ENCODE measurements at regions not wholly inside any gene's neighbourhood (a gene's known extent, or its start where the extent isn't known, plus 50 kb on each side); places are given as distances from the start of the nearest gene placed in this dataset.

- H3K36me3 ChIP-seq (ENCODE audit: insufficient read depth, low read length), result no peaks in the 10 kb centered on the region
- H3K79me2 ChIP-seq (ENCODE audit: insufficient read depth, low read depth, low read length), result no peaks in the 10 kb centered on the region
- no peak overlapping the region for H3K4me2 ChIP-seq (ENCODE audit: low read length)
- no peak for DNase-seq (ENCODE audit: low spot score)
- CTCF ChIA-PET (ENCODE audit: unreplicated experiment), result no interaction called here
- no peaks in the 10 kb centered on the region for H3K9me2 ChIP-seq (ENCODE audit: insufficient read depth, low read length)
- no peak overlapping the region for H3K4me3 ChIP-seq (ENCODE audit: low read depth, low read length, poor library complexity, severe bottlenecking)
- H3K27ac ChIP-seq (ENCODE audit: low read depth, low read length, poor library complexity, severe bottlenecking), result no peak overlapping the region
- H3K4me1 ChIP-seq (ENCODE audit: insufficient read depth, low read length, poor library complexity, severe bottlenecking), result no peaks in the 10 kb centered on the region
- no peaks in the 10 kb centered on the region for H4K20me1 ChIP-seq (ENCODE audit: insufficient read depth, low read length)
- no peak for TF ChIP-seq EZH2phosphoT487 (IDR thresholded peaks at IDR 0.05; ENCODE audit: borderline replicate concordance, low read depth, low read length)
- TF ChIP-seq CTCF (conservative IDR thresholded peaks at IDR 0.05; ENCODE audit: low read length), result no peak
- no peak overlapping the region for H2AFZ ChIP-seq (ENCODE audit: low read length)
- intact Hi-C loops (cut with micrococcal nuclease; ENCODE audit: unreplicated experiment), result no loop called here
- BruUV-seq (replicated peaks), result no TSS peak
- no peaks in the 10 kb centered on the region for H3K9me3 ChIP-seq (ENCODE audit: low read length)
- POLR2A ChIA-PET, result no interaction called here
These were observed 162.7 kb upstream of the S1PR3 start for GRCh38 chr9:88828492-88828974.

DNA sequence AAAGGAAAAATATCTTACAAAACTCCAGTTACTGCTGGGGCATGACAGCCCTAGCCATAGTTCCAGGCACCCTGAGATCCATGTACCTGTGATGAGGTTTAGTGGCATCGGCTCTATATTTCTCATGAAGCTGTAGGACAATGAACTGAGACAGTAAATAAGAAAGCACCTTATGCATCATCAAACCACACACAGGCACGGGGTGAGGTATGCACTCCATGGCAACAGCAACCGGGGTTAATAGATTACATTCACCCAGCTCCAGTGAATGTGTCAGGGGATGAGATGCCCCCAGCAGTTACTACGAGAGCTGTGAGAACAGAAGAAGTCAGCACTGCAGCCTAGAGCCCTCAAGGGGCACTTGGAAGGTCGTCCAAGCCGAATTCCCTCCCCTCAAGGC lies 162.0 kb upstream of the S1PR3 start:
- Histone ChIP-seq H3K4me1 (ENCODE audit: insufficient read depth, low read length, poor library complexity, severe bottlenecking) (no peaks in the 10 kb centered on the region), H3K4me3 (ENCODE audit: low read depth, low read length, poor library complexity, severe bottlenecking) (no peak overlapping the region), H3K36me3 (ENCODE audit: insufficient read depth, low read length) (no peaks in the 10 kb centered on the region), H3K79me2 (ENCODE audit: insufficient read depth, low read depth, low read length) (no peaks in the 10 kb centered on the region), H3K4me2 (ENCODE audit: low read length) (no peak overlapping the region), H4K20me1 (ENCODE audit: insufficient read depth, low read length) (no peaks in the 10 kb centered on the region), H2AFZ (ENCODE audit: low read length) (no peak overlapping the region), H3K9me2 (ENCODE audit: insufficient read depth, low read length) (no peaks in the 10 kb centered on the region), H3K27ac (ENCODE audit: low read depth, low read length, poor library complexity, severe bottlenecking) (no peak overlapping the region), H3K9me3 (ENCODE audit: low read length) (no peaks in the 10 kb centered on the region)
- intact Hi-C loops (cut with micrococcal nuclease; ENCODE audit: unreplicated experiment), result no loop called here
- DNase-seq (ENCODE audit: low spot score), result no peak
- TF ChIP-seq CTCF (conservative IDR thresholded peaks at IDR 0.05; ENCODE audit: low read length) (no peak), EZH2phosphoT487 (IDR thresholded peaks at IDR 0.05; ENCODE audit: borderline replicate concordance, low read depth, low read length) (no peak)
- no TSS peak for BruUV-seq (replicated peaks)
- ChIA-PET POLR2A (no interaction called here), CTCF (ENCODE audit: unreplicated experiment) (no interaction called here)

GRCh38 chr9:88831713-88832407 lies 159.4 kb upstream of the S1PR3 start:
- Histone ChIP-seq H3K9me3 (ENCODE audit: low read length) (no peaks in the 10 kb centered on the region), H3K79me2 (ENCODE audit: insufficient read depth, low read depth, low read length) (no peaks in the 10 kb centered on the region), H3K4me1 (ENCODE audit: insufficient read depth, low read length, poor library complexity, severe bottlenecking) (peaks cover 6% of the 10 kb centered on the region), H3K4me2 (ENCODE audit: low read length) (no peak overlapping the region), H3K9me2 (ENCODE audit: insufficient read depth, low read length) (no peaks in the 10 kb centered on the region), H3K36me3 (ENCODE audit: insufficient read depth, low read length) (no peaks in the 10 kb centered on the region), H3K27ac (ENCODE audit: low read depth, low read length, poor library complexity, severe bottlenecking) (no peak overlapping the region), H4K20me1 (ENCODE audit: insufficient read depth, low read length) (no peaks in the 10 kb centered on the region), H3K4me3 (ENCODE audit: low read depth, low read length, poor library complexity, severe bottlenecking) (no peak overlapping the region), H2AFZ (ENCODE audit: low read length) (no peak overlapping the region)
- TF ChIP-seq EZH2phosphoT487 (IDR thresholded peaks at IDR 0.05; ENCODE audit: borderline replicate concordance, low read depth, low read length), result no peak
- TF ChIP-seq CTCF (conservative IDR thresholded peaks at IDR 0.05; ENCODE audit: low read length), result no peak
- no peak for DNase-seq (ENCODE audit: low spot score)
- ChIA-PET CTCF (ENCODE audit: unreplicated experiment) (no interaction called here), POLR2A (no interaction called here)
- no TSS peak for BruUV-seq (replicated peaks)
- intact Hi-C loops (cut with micrococcal nuclease; ENCODE audit: unreplicated experiment), result no loop called here

Measured in OCI-LY7 (cell line).